Sciatic nerve (tissue), 2 donors: ENCODE measurements at regions not wholly inside any gene's neighbourhood (a gene's known extent, or its start where the extent isn't known, plus 50 kb on each side); places are given as distances from the start of the nearest gene placed in this dataset.

Experiments used
- ATAC-seq: fragments of 200-7000 bp; cut with Tn5 transposase; one replicate; pipeline ENCODE4 v1.9.1; 2020; ENCODE audit warnings: mild to moderate bottlenecking, moderate library complexity
- DNase-seq: peaks from one replicate; pipeline ENCODE4 v3.0.0-alpha.2; 2020; ENCODE audit warnings: low spot score
- intact Hi-C: fragments of 100-400 bp; cut with DNase I; formaldehyde crosslinking; loops from one replicate; pipeline ENCODE4 v1.14.2; 2022
- donor health status: DM: no; HTN: no; CAD: no.
- donor health status: DM: no; HTN: no; CAD: no.

DNA sequence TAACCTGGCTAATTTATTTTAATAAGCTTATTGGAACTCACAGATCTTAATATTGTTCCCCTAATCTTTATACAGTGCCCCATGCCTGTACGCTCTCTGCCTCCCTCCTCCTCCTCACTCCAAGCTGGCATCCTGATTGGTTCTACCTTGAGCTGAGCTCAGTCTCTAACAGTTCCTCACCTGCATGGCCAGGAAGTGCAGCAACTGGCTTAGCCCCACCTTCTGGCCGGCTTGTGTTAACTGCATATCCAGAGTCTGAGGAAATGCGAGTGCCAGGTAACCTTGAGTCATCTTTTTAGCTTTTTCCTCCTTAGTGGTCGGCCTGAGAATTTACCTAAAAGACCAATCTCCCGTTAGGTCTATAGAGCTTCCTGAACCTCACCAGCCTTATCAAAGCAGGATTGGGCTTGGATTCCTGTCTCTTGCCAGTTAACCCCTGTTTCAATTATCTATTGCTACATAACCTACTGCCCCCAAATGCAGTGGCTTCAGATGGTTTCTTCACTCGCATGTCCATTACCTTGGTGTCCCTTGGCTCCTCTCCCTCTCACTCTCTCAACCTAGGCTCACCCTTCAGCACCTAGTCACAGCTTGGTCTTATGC is 89.5 kb upstream of the STK39 start:
- no peak for ATAC-seq

DNA sequence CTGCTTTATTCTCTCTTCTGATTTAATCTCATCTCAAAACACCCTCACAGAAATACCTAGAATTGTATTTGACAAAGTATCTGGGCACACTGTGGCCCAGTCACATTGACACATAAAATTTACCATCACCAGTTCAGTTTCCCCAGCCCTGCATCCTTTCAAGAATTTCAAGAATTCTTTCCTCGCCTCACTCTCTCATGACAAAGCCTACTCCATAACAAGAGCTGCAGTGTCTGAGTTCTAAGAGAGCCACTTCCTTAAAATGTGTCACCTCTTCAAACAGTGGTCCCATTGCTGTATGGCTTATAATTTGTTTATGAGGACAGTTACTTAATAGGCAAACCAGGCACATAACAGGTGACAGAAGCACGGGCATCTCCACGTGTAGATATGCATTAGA is 90.9 kb upstream of the STK39 start:
- intact Hi-C loops: no loop called here
- DNase-seq (no peak), ATAC-seq (no peak)

More for the DNA sequence above, 89.5 kb upstream of the STK39 start:
- intact Hi-C loops: no loop called here
- no peak for DNase-seq

DNA sequence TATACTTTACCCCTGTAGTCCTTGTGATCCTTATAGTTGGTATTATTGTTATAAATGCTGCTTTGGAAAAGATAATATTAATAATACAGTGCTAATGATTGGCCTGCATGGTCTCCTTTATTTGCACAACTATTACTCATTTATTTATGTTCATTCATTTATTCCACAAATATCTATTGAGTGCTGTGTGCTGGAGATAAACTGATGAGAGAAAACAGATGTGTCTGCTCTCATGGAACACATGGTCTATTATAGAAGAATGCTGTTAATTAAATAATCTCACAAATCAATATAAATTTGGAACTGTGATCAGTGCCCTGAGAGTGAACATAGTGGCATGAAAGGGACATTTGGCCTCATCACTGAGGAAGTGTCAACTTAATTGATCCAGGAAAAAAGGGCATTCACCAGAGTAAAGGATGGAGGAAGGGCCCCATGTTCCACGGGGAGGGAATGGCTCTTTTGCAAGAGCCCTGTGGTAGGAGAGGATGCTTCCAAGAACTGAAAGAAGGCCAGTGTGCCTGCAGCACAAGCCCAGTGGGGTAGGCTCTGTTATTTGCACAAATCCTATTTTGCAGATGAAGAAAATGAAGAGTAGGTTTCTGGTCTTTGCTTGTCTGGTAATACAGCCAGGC is 91.5 kb upstream of the STK39 start:
- ATAC-seq: no peak
- intact Hi-C loops: no loop called here
- no peak for DNase-seq

DNA sequence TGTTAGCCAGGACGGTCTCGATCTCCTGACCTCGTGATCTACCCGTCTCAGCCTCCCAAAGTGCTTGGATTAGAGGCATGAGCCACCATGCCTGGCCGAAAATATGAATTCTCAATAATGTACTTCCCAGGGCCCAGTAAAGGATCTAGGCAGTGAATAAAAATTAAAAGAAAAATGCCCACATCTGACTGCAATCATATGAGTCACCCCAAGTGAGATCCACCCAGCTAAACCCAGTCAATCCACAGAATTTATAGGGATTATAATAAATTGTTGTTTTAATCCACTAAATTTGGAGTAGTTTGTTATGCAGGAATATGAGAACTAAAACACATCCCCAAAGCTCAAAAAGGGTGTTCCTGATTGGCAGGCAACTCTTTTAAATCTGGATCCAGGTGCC is 93.5 kb upstream of the STK39 start:
- no peak for ATAC-seq
- intact Hi-C loops: loop anchor here (10.0 kb wide), 2 partner anchors 414 to 574 kb away; no protein-coding TSS in a partner anchor
- no peak for DNase-seq

DNA sequence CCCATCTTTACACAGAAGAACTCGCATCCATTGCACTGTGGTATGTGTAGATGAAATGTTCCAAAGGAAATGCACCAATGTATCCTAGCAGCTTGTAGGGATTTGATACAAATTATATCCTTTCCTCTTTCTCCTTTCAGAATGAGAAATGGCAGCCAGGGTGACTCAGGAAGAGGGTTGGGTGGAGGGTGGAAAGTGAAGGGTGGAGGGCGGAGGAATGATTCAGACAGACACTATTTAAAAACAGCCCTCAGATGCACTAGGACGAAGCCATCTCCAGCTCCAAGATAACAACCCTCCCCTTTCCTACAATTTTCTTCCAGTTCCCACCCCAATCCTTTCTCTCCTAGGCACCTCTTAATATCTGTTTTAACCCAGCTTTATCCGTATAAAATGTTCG is 96.2 kb upstream of the STK39 start:
- intact Hi-C loops: loop anchor here (10.0 kb wide), 2 partner anchors 411 to 571 kb away; no protein-coding TSS in a partner anchor
- no peak for ATAC-seq
- DNase-seq: no peak

DNA sequence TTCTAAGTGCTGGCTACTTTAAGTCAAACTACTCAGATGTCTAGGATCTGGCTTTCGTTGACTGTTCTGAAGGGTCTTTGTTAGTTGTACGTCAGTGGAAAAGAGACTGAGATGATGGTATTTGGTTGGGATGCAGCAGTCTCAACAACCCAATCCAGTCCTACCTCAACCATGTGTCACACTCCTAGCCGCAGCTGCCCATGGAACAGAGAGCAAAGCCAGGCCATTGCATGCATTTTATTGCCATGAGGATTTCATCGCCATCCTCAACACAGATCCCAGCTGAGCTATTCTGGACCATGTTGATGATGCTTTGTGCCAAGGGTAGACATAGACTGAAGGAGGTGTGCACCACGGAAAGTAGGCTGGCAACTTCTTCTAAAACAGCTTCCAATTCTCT is 97.3 kb upstream of the STK39 start:
- DNase-seq: no peak
- intact Hi-C loops: loop anchor here (10.0 kb wide), 2 partner anchors 410 to 570 kb away; no protein-coding TSS in a partner anchor

DNA sequence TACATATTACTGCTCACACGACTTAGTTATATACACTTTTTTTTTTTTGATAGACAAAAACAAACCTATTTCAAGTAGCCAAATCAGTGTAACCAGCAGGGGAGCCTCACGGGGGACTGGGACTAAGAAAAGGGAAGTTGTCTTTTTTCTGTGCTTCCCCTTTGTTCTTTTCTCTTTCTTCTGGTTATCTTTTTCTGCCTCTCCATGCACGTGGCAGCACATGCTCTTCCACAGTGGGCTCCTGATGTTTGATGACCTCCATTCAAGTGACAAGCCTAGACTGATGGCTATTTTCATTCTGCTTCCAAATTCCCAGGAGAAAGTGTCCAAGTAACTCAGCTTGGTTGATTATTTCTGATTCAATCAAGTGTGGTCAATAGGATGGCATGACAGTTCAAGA is 98.2 kb upstream of the STK39 start:
- DNase-seq: no peak
- intact Hi-C loops: loop anchor here (10.0 kb wide), 2 partner anchors 409 to 569 kb away; no protein-coding TSS in a partner anchor
- ATAC-seq: no peak

More for the DNA sequence above, 97.3 kb upstream of the STK39 start:
- ATAC-seq: no peak

DNA sequence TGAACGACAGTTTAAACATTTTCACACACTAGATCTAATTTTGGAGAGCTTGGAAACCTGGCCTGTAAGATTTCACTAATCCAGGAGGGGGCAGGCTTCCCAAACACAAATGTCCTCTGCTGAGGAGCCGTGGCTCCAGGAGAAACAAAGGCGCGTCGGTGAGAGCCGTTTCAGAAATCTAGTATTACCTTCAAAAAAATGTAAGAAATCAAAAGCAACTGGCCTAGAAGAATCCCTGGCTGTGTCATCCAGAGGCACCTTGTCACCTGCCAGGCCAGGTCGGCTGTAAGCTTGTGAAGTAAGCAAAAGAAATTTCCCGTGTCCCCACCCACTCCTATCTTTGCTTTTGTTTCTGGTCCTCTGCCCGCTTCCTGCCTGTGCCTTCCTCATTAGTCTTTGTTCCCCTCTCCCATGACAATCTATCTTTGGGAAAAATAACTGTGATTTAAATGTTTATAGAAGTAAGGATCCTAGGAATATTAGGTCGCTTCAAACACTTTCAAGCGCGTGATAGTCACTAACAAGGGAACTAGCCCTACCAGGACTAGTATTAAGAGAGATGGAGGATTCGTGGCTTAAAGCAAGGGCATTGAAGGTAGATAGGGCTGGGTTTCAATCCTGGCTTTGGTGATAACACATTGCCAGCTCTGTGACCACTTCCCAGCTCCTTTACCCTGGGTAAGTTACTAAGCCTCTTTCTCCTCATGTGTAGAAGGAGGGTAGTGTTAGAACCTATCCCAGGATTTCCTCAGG is 99.5 kb upstream of the STK39 start:
- ATAC-seq: peak; percentile 92
- intact Hi-C loops: loop anchor here (10.0 kb wide), 2 partner anchors 408 to 568 kb away; no protein-coding TSS in a partner anchor
- peak; percentile 74 for DNase-seq

DNA sequence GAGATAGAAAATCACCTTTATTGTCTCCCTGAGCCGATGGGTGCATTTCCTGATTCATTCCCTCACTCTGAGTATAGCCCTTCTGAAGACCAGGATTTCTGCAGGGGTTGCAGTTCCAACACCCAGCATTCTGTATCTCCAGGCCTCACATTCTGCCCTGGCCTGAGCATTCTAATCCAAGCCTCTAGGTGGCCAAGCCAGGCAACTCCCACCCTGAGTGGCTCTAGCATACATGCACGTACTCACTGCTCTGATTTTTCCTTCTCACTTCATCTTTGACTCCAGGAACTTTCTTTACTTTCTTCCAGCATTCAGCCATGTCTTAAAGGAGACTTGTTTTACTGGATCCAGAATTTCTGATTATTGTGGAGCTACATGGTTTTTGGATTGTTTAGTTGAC is 100.7 kb upstream of the STK39 start:
- DNase-seq: no peak
- intact Hi-C loops: loop anchor here (10.0 kb wide), 2 partner anchors 407 to 567 kb away; no protein-coding TSS in a partner anchor
- no peak for ATAC-seq

DNA sequence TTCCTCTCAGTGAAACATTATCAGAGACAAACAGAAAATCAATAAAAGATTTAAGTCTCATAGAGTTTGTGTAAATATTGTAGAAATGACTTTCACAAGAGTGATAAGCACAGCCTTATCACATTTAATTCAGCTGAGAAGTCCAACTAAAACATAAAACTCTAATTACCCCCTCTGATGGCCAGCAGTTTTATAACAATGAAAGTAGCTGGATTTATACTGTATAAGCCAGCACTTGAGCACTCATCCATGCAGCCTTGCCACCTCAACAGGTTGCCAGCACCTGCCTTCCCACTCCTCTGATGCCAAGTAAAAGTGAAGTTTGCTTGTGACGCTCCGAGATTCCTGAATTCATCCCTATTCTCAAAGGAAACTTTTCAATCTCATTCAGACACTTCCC is 103.0 kb upstream of the STK39 start:
- DNase-seq: no peak
- ATAC-seq: no peak
- intact Hi-C loops: no loop called here

DNA sequence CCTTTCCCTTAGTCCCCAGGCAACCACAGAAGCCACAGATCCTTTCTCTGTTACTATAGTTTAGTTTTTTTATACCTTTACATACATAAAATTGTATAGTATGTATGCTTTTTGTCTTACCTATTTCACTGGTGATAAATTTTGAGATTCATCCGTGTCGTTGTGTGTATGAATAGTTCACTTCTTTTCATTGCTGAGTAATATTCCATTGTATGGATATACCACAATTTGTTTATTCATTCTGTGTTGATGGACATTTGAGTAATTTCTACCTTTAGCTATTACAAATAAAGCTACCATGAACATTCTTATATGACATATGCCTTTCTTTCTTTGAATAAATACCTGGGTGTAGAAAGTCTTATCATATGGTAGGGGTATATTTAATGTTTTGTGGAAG is 102.8 kb upstream of the CERS6 start:
- DNase-seq (no peak), ATAC-seq (no peak)
- intact Hi-C loops: no loop called here

DNA sequence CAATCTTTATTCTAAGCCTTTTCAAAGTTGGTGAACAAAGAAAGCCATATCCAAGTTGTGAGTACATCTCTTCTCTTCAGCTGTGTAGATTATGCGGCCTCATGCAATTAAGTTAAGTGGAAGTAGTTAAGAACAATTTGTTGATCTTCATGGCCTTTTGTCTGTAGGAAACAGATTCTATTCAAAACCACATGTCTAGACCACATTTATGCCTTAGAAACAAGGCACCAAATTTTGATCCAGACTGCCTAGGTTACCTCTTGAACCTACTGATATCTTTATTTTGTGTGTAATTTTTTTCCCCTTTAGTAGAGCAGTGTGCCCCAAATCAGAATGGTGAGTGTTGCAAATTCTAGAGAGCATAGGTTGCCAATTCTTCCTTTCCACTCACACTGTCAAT is 101.6 kb upstream of the CERS6 start:
- ATAC-seq (no peak), DNase-seq (no peak)
- intact Hi-C loops: no loop called here

DNA sequence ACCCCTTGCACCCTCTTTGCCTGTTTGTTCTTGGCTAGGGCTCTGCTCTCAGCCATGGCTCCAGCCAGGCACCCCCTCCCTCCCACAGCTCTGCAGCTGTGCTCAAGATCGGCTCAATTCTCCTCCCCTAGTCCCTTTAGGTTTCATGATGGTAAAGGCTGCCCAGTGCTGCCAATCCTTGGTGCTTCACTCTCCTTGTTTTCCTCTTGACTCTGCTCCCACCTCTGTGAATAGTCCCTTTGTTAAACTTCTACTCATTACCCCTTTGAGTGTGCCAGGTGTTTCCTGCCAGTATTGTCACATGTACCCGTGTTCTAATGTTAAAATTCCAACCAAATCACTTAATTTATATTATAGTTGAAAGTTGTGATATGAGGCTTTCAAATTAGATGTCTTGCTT is 101.0 kb upstream of the CERS6 start:
- intact Hi-C loops: no loop called here
- no peak for ATAC-seq

DNA sequence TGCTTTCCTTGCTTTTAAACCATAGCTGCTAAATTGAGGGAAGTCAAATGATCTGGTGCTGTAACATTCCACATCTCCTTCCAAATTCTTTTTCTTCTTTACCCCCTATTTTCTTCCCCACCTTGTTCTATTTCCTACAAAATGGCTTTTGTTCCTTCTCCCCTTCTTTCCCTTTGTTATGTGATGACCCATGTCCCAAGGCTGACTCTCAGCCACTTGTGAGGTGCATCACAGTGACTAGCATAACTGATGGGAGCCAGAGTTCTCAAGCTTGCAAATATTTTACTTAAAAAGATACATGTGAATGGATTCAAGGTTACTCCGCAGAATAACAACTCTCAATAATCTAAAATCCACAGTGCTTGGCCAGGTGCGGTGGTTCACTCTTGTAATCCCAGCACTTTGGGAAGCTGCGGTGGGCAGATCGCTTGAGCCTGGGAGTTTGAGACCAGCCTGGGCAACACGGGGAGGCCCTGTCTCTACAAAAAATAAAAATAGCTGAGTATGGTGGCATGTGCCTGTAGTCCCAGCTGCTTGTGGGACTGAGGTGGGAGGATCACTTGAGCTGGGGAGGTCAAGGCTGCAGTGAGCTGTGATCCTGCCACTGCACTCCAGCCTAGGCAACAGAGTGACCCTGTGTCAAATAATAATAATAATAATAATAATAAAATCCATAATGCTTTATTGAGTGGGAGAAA is 100.1 kb upstream of the CERS6 start:
- intact Hi-C loops: no loop called here
- DNase-seq: no peak
- ATAC-seq: no peak

More for the DNA sequence above, 101.0 kb upstream of the CERS6 start:
- DNase-seq: no peak

DNA sequence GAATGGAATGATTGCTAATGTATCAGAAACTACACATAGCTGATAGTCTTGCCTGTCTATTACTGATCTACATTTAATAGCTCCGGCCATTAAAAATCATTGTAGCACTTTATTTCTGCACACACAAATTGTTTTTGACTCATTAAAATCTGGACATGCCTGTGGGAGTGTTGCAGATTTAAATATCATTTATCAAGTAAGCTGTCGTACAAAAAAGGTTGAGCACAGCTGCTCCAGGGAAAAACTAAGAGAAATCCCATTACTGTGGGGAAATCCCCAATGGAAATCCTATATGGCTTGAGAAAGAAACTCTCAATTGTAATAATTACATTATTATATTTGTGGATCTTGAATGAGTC is 99.6 kb upstream of the CERS6 start:
- DNase-seq (no peak), ATAC-seq (no peak)
- intact Hi-C loops: no loop called here

DNA sequence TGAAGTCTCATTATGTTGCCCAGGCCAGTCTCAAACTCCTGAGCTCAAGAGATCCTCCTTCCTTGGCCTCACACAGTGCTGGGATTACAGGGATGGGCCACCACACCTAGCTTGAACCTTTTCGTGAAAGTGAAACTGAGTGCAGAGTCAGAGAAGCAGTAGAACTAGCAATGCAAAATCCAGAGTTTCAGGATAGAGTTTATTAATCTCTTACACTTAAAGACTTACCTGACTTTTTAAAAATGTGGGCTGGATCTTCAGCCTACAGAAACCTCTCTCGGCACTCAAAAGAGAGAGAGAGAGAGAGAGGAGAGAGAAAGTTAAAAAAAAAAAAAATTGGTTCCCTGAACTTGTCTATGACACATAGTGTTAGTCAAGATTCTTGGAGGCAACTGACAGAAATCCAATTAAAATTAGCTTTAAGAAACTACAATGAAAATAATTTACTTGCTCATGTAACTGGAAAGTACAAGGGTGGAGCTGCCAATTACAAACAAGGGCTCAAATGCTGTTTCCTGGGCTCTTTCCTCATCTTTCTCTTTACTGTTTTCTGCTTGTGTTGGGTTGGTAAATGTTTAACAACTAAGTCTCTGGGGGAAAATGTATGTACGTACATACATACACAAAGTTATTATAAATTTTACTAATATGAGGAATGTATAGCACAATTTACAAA is 98.1 kb upstream of the CERS6 start:
- DNase-seq (no peak), ATAC-seq (no peak)
- intact Hi-C loops: no loop called here

DNA sequence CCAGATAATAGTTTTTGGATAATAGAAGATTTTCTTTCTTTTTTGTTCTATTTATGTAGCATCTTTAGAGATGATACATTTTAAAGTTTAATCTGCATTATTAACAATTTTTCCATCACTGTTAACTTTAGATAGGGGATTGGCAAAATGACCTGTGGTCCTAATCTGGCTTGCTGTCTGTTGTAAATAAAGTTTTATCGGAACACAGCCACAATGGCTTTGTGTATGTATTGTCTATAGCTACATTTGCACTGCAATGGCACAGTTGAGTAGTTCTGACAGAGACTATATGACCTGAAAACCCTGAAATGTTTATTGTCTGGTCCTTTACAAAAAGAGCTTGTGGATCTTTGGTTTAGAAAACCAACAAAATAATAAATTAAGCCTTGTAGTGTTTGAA is 97.0 kb upstream of the CERS6 start:
- no peak for DNase-seq
- ATAC-seq: no peak
- intact Hi-C loops: no loop called here

DNA sequence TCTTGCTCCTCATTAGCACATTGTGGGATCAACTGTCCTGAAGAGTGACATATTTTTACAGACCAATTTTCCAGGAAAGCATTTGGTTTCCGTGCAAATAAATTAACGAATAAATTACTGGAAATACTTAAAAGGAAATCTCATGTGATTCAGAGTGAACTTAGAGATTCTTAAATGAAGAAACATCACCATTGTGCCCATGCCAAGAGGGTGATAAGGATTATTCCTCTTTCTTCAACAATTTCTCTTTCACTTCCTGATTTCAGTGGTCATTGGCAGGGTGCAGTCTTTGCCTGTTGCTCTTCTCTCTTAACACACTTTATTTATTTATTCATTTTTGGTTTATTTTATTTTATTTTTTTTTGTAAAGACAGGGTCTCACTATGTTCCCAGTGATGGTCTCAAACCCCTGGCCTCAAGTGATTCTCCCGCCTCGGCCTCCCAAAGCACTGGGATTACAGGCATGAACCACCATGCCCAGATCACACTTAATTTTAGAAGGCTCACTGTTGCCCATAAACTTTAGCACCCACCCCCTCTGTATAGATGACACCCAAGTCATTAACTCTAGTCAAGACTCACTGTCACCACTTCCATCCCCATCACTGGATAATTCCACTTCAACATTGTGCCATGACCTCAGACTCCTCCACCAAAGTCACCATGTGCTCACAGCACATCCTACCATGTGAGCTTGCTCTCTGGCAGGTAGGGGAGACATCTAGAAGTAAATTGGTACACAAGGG is 92.6 kb upstream of the CERS6 start:
- ATAC-seq (no peak), DNase-seq (no peak)
- intact Hi-C loops: no loop called here
